ENCODE measurements at regions not wholly inside any gene's neighbourhood (a gene's known extent, or its start where the extent isn't known, plus 50 kb on each side); places are given as distances from the start of the nearest gene placed in this dataset.

- DNase-seq (ENCODE audit: low spot score) = no peak
Observed at GRCh38 chr10:85145966-85146365, 817.6 kb downstream of the CCSER2 start.

GRCh38 chr10:85147346-85148250, 819.2 kb downstream of the CCSER2 start:
- DNase-seq (ENCODE audit: low spot score) = no peak

GRCh38 chr10:85148693-85149640, 820.6 kb downstream of the CCSER2 start:
- no peak for DNase-seq (ENCODE audit: low spot score)

- no peak for DNase-seq (ENCODE audit: low spot score)
Observed at GRCh38 chr10:85149766-85150165, 821.4 kb downstream of the CCSER2 start.

- DNase-seq (ENCODE audit: low spot score) = no peak
Observed at GRCh38 chr10:85151506-85151905, 823.1 kb downstream of the CCSER2 start.

GRCh38 chr10:85152496-85152895, 824.1 kb downstream of the CCSER2 start:
- no peak for DNase-seq (ENCODE audit: low spot score)

- no peak for DNase-seq (ENCODE audit: low spot score)
Observed at GRCh38 chr10:85152911-85153310, 824.5 kb downstream of the CCSER2 start.

GRCh38 chr10:85157206-85157605, 828.8 kb downstream of the CCSER2 start:
- no peak for DNase-seq (ENCODE audit: low spot score)

- DNase-seq (ENCODE audit: low spot score) = no peak
Observed at GRCh38 chr10:85168243-85168642, 839.9 kb downstream of the CCSER2 start.

GRCh38 chr10:85170026-85170425, 841.6 kb downstream of the CCSER2 start:
- DNase-seq (ENCODE audit: low spot score) = no peak

- DNase-seq (ENCODE audit: low spot score) = peak; percentile 2
Observed at GRCh38 chr10:85175635-85176034, 847.2 kb downstream of the CCSER2 start.

- DNase-seq (ENCODE audit: low spot score) = no peak
Observed at GRCh38 chr10:85177767-85178166, 849.4 kb downstream of the CCSER2 start.

- no peak for DNase-seq (ENCODE audit: low spot score)
Observed at GRCh38 chr10:85187047-85187446, 858.7 kb downstream of the CCSER2 start.

- DNase-seq (ENCODE audit: low spot score) = no peak
Observed at GRCh38 chr10:85188770-85189484, 860.5 kb downstream of the CCSER2 start.

GRCh38 chr10:85193796-85194195, 865.4 kb downstream of the CCSER2 start:
- DNase-seq (ENCODE audit: low spot score) = no peak

GRCh38 chr10:85194706-85195105, 866.3 kb downstream of the CCSER2 start:
- DNase-seq (ENCODE audit: low spot score) = no peak

- no peak for DNase-seq (ENCODE audit: low spot score)
Observed at GRCh38 chr10:85195596-85195995, 867.2 kb downstream of the CCSER2 start.

- no peak for DNase-seq (ENCODE audit: low spot score)
Observed at GRCh38 chr10:85204814-85205213, 876.4 kb downstream of the CCSER2 start.

- DNase-seq (ENCODE audit: low spot score) = no peak
Observed at GRCh38 chr10:85212526-85212925, 884.1 kb downstream of the CCSER2 start.

GRCh38 chr10:85213493-85213892, 885.1 kb downstream of the CCSER2 start:
- DNase-seq (ENCODE audit: low spot score) = no peak

- no peak for DNase-seq (ENCODE audit: low spot score)
Observed at GRCh38 chr10:85222300-85222699, 893.9 kb downstream of the CCSER2 start.

- DNase-seq (ENCODE audit: low spot score) = no peak
Observed at GRCh38 chr10:85224366-85224940, 896.1 kb downstream of the CCSER2 start.
